A172 (cell line): ENCODE measurements at regions not wholly inside any gene's neighbourhood (a gene's known extent, or its start where the extent isn't known, plus 50 kb on each side); places are given as distances from the start of the nearest gene placed in this dataset.
A peak's percentile ranks its signal among the peaks of the same experiment; 100 is the strongest.

Source experiments
- DNase-seq: peaks from one replicate; pipeline ENCODE4 v3.0.0-alpha.2; 2015; ENCODE audit warnings: low spot score

- no peak for DNase-seq
These were observed 211.2 kb downstream of the SETD4 start for GRCh38 chr21:35849144-35849543.

GRCh38 chr21:35843911-35844667, 216.2 kb downstream of the SETD4 start:
- DNase-seq: no peak

- no peak for DNase-seq
These were observed 219.4 kb downstream of the SETD4 start for GRCh38 chr21:35840949-35841348.

GRCh38 chr21:35840197-35840799, 220.0 kb downstream of the SETD4 start:
- DNase-seq: peak; percentile 81

GRCh38 chr21:35838987-35839763, 221.2 kb downstream of the SETD4 start:
- no peak for DNase-seq

- no peak for DNase-seq
These were observed 222.0 kb downstream of the SETD4 start for GRCh38 chr21:35838350-35838749.

GRCh38 chr21:35833991-35834390, 226.3 kb downstream of the SETD4 start:
- no peak for DNase-seq

GRCh38 chr21:35833388-35833787, 226.9 kb downstream of the SETD4 start:
- no peak for DNase-seq

- DNase-seq: no peak
These were observed 229.1 kb downstream of the SETD4 start for GRCh38 chr21:35831230-35831629.

GRCh38 chr21:35829067-35829466, 231.3 kb downstream of the SETD4 start:
- no peak for DNase-seq

GRCh38 chr21:35828161-35828560, 232.2 kb downstream of the SETD4 start:
- DNase-seq: no peak

- no peak for DNase-seq
These were observed 233.3 kb downstream of the SETD4 start for GRCh38 chr21:35827004-35827403.

- no peak for DNase-seq
These were observed 234.7 kb downstream of the SETD4 start for GRCh38 chr21:35825370-35826353.

- no peak for DNase-seq
These were observed 236.2 kb downstream of the SETD4 start for GRCh38 chr21:35824136-35824535.

- no peak for DNase-seq
These were observed 241.2 kb downstream of the SETD4 start for GRCh38 chr21:35819134-35819533.

- no peak for DNase-seq
These were observed 241.7 kb downstream of the SETD4 start for GRCh38 chr21:35818597-35818996.

- DNase-seq: no peak
These were observed 245.3 kb downstream of the SETD4 start for GRCh38 chr21:35814858-35815619.

- DNase-seq: no peak
These were observed 247.6 kb downstream of the SETD4 start for GRCh38 chr21:35812679-35813078.

GRCh38 chr21:35811191-35811806, 249.0 kb downstream of the SETD4 start:
- no peak for DNase-seq

- no peak for DNase-seq
These were observed 249.8 kb downstream of the SETD4 start for GRCh38 chr21:35810431-35810970.
